Suprapubic skin (tissue), 4 donors: ENCODE measurements at regions not wholly inside any gene's neighbourhood (a gene's known extent, or its start where the extent isn't known, plus 50 kb on each side); places are given as distances from the start of the nearest gene placed in this dataset.

Experiments used
- CTCF ChIP-seq, 2 donors: fragments of 200-600 bp in 1 of 2; fragments of 450-650 bp in 1 of 2; sonication (generic) in 1 of 2; IDR thresholded peaks; one replicate each; pipeline ENCODE4 v1.5.1; 2016 to 2019; ENCODE audit warnings: antibody characterized with exemption in 2 of 2, mild to moderate bottlenecking in 1 of 2, moderate library complexity in 1 of 2
- POLR2A ChIP-seq, 2 donors: fragments of 450-650 bp; IDR thresholded peaks; one replicate each; pipeline ENCODE4 v1.6.1; 2017; ENCODE audit warnings: antibody characterized with exemption in 2 of 2, mild to moderate bottlenecking in 2 of 2, moderate library complexity in 2 of 2
- POLR2AphosphoS5 ChIP-seq, 3 donors: sonication (generic); formaldehyde crosslinking; IDR thresholded peaks; one replicate each; pipeline ENCODE4 v1.6.1; 2017; ENCODE audit warnings: antibody characterized with exemption in 3 of 3

DNA sequence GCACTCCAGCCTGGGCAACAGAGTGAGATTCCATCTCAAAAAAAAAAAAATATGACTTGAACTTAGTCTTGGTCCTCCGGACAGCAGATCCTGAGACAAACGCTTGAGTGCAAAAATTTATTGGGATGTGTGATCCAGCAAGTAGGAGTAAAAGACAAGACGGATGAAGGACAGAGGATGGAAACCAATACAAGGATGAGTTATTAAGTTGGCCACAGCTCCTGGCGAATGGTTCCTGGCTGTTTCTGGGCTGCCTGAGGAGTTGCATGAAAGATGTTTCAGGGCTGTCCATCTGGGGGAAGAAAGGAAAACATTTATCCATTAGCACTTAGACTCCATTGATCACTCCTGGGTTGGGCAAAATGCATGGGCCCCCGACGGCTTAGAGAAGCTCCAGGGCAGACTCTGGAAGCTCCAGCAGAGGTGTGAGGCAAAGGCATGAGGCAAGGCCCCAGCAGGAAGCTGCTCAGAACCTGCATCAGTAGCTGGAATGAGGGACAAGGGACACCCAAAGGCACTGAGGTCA, 98.3 kb upstream of the ZNF438 start:
- TF ChIP-seq CTCF (IDR thresholded peaks at IDR 0.05), result no peak
- no peak for TF ChIP-seq POLR2A (IDR thresholded peaks at IDR 0.05)
- no peak for TF ChIP-seq POLR2AphosphoS5 (IDR thresholded peaks at IDR 0.05)
